HepG2 (cell line): ENCODE measurements at regions not wholly inside any gene's neighbourhood (a gene's known extent, or its start where the extent isn't known, plus 50 kb on each side); places are given as distances from the start of the nearest gene placed in this dataset.

Source experiments
- ATAC-seq: fragments of 200-7000 bp; cut with Tn5 transposase; 3 replicates; pipeline ENCODE4 v1.9.1; 2020; ENCODE audit warnings: mild to moderate bottlenecking, moderate library complexity
- BruUV-seq: library from RNA; stranded (reverse); fragments of 400-500 nt; replicated peaks from 2 replicates; lab custom pipeline; 2021; lab: Mats Ljungman, UMichigan
- CTCF ChIA-PET: fragments of 300-600 bp; formaldehyde crosslinking; extraction: SDS; loops from one replicate; lab custom pipeline; 2021; ENCODE audit warnings: low total read pairs, inconsistent platforms, low intra/inter-chr PET ratio; lab: Yijun Ruan, JAX
- POLR2A ChIA-PET: fragments of 350-600 bp; sonication (Branson Sonifier 250); formaldehyde crosslinking; loops from one replicate; lab custom pipeline; 2020; ENCODE audit warnings: antibody characterized with exemption, inconsistent platforms; lab: Yijun Ruan, JAX
- DNase-seq: peaks from one replicate; pipeline ENCODE4 v3.0.0-alpha.2; 2015; ENCODE audit warnings: low spot score
- FAIRE-seq: peaks from 3 replicates; lab custom pipeline; 2011; peaks lifted over from hg19 to GRCh38; lab: Jason Lieb, UNC
- H2AFZ ChIP-seq: one replicate; pipeline ENCODE4 v1.6.1; 2011; ENCODE audit warnings: low read length, inconsistent platforms
- H3K27ac ChIP-seq: fragments of 300-600 bp; 3 replicates; pipeline ENCODE4 v1.8.0; 2011; ENCODE audit warnings: mixed run types, mild to moderate bottlenecking, mixed read lengths, low read length, inconsistent platforms; ENCODE audit not compliant: insufficient read depth; ENCODE audit errors: extremely low read length
- H3K27me3 ChIP-seq, 2 experiments: fragments of 200-600 bp in 1 of 2; 2 replicates in 1 of 2; 3 replicates in 1 of 2; pipeline versions ENCODE4 v1.6.0 to v1.8.0; 2011; ENCODE audit warnings: low read length in 2 of 2, mild to moderate bottlenecking in 2 of 2, moderate library complexity in 2 of 2, inconsistent platforms in 1 of 2; ENCODE audit not compliant: insufficient read depth in 2 of 2, control insufficient read depth in 1 of 2
- H3K36me3 ChIP-seq, 2 experiments: fragments of 200-600 bp in 1 of 2; replicated peaks in 1 of 2; 2 replicates in 1 of 2; 3 replicates in 1 of 2; pipeline versions ENCODE4 v1.5.1 to v1.8.0; 2011; ENCODE audit warnings: low read length in 2 of 2, inconsistent platforms in 1 of 2; ENCODE audit not compliant: insufficient read depth in 2 of 2, control insufficient read depth in 1 of 2
- H3K4me1 ChIP-seq: 2 replicates; pipeline ENCODE4 v1.5.1; 2012; ENCODE audit warnings: low read length, inconsistent platforms; ENCODE audit not compliant: insufficient read depth
- H3K4me2 ChIP-seq: 2 replicates; pipeline ENCODE4 v1.6.0; 2011; ENCODE audit warnings: low read depth, low read length, inconsistent platforms
- H3K4me3 ChIP-seq, 3 experiments: fragments of 200-600 bp in 1 of 3; sonication (generic), shearing (Covaris generic) in 1 of 3; replicated peaks in 1 of 3; 2 replicates each; pipeline ENCODE4 v1.5.1; 2011 to 2016; ENCODE audit warnings: low read length in 3 of 3, inconsistent platforms in 2 of 3, low read depth in 2 of 3, mild to moderate bottlenecking in 2 of 3, control low read depth in 1 of 3, mixed read lengths in 1 of 3; ENCODE audit not compliant: insufficient read depth in 1 of 3
- H3K79me2 ChIP-seq: one replicate; pipeline ENCODE4 v1.6.1; 2011; ENCODE audit warnings: low read length, inconsistent platforms; ENCODE audit not compliant: insufficient read depth
- H3K9ac ChIP-seq: 2 replicates; pipeline ENCODE4 v1.6.0; 2011; ENCODE audit warnings: mild to moderate bottlenecking, low read depth, low read length, inconsistent platforms; ENCODE audit not compliant: insufficient read depth
- H3K9me3 ChIP-seq: 2 replicates; pipeline ENCODE4 v1.5.1; 2012; ENCODE audit warnings: mild to moderate bottlenecking, low read length
- H4K20me1 ChIP-seq: 2 replicates; pipeline ENCODE4 v1.6.0; 2011; ENCODE audit warnings: inconsistent platforms, mild to moderate bottlenecking, low read length, moderate library complexity; ENCODE audit not compliant: insufficient read depth
- ASH2L ChIP-seq: fragments of 300-600, 200-600 bp; sonication (generic); IDR thresholded peaks from 2 replicates; pipeline ENCODE4 v1.7.0; 2017; ENCODE audit warnings: low read depth, mild to moderate bottlenecking, moderate library complexity, mixed read lengths, low read length; ENCODE audit not compliant: insufficient read length
- ESRRA ChIP-seq: sonication (generic); formaldehyde crosslinking; IDR thresholded peaks from 2 replicates; pipeline ENCODE4 v1.5.1; 2020; ENCODE audit warnings: mild to moderate bottlenecking, low read depth, missing genetic modification reagents
- ETV5 ChIP-seq: IDR thresholded peaks from 2 replicates; pipeline ENCODE4 v1.6.1; 2018; ENCODE audit warnings: missing biosample characterization, missing genetic modification reagents, inconsistent platforms, borderline replicate concordance
- FIP1L1 ChIP-seq: fragments of 200-400 bp; formaldehyde crosslinking; IDR thresholded peaks from 2 replicates; pipeline ENCODE4 v1.6.1; 2018; ENCODE audit warnings: low read depth, mild to moderate bottlenecking, low read length, moderate library complexity, borderline replicate concordance; ENCODE audit not compliant: insufficient read depth
- HBP1 ChIP-seq: IDR thresholded peaks from 2 replicates; pipeline ENCODE4 v1.6.1; 2016; ENCODE audit warnings: low read depth, control low read depth
- IKZF1 ChIP-seq: fragments of 450-650 bp; IDR thresholded peaks from 2 replicates; pipeline ENCODE4 v1.7.1; 2016
- IKZF5 ChIP-seq: IDR thresholded peaks from 2 replicates; pipeline ENCODE4 v1.6.1; 2018; ENCODE audit warnings: missing genetic modification reagents, mild to moderate bottlenecking, missing compliant biosample characterization
- IRX3 ChIP-seq: sonication (generic); formaldehyde crosslinking; IDR thresholded peaks from 2 replicates; pipeline ENCODE4 v1.8.1; 2023; ENCODE audit warnings: mild to moderate bottlenecking, low read depth, missing genetic modification reagents, borderline replicate concordance
- PBX2 ChIP-seq: IDR thresholded peaks from 2 replicates; pipeline ENCODE4 v1.6.1; 2016; ENCODE audit warnings: control low read depth
- POGK ChIP-seq: sonication (generic); formaldehyde crosslinking; conservative IDR thresholded peaks from 2 replicates; pipeline ENCODE4 v1.8.0; 2022; ENCODE audit warnings: mild to moderate bottlenecking, moderate library complexity, missing genetic modification reagents
- POLR2AphosphoS2 ChIP-seq: IDR thresholded peaks from 2 replicates; pipeline ENCODE4 v1.6.1; 2011; ENCODE audit warnings: low read depth, low read length, improper control_type of control experiment
- RAD51 ChIP-seq: fragments of 450-650 bp; IDR thresholded peaks from 2 replicates; pipeline ENCODE4 v1.6.1; 2016; ENCODE audit warnings: borderline replicate concordance
- SMARCC2 ChIP-seq: fragments of 450-650 bp; IDR thresholded peaks from 2 replicates; pipeline ENCODE4 v1.6.1; 2017; ENCODE audit warnings: antibody characterized with exemption, mild to moderate bottlenecking
- ZFP91 ChIP-seq: sonication (generic); formaldehyde crosslinking; IDR thresholded peaks from 2 replicates; pipeline ENCODE4 v1.9.0; 2022; ENCODE audit warnings: missing genetic modification reagents, mild to moderate bottlenecking, borderline replicate concordance
- ZNF629 ChIP-seq: sonication (generic); formaldehyde crosslinking; conservative IDR thresholded peaks from 2 replicates; pipeline ENCODE4 v1.5.0; 2020; ENCODE audit warnings: missing genetic modification reagents
- WGBS: methylation state at CpG from one replicate; pipeline ENCODE4 v1.1.6; 2017; ENCODE audit warnings: low lambda C conversion rate; 5-methylcytosine and 5-hydroxymethylcytosine counted together
- in situ Hi-C: cut with HindIII; loops from 2 replicates; pipeline ENCODE4 v1.10.0; 2017; ENCODE audit warnings: low pct_unique_long_range_greater_than_20kb; ENCODE audit not compliant: extremely low pct_ligation_motif_present
- intact Hi-C: fragments of 100-400 bp; cut with micrococcal nuclease; formaldehyde crosslinking; loops from one replicate; pipeline ENCODE4 v1.10.0; 2022; ENCODE audit not compliant: unreplicated experiment

- H3K9ac ChIP-seq: no peak overlapping the region
- ATAC-seq: no peak
- H3K79me2 ChIP-seq: no peaks in the 10 kb centered on the region
- no peaks in the 10 kb centered on the region for H3K4me1 ChIP-seq
- no peaks in the 10 kb centered on the region for H3K9me3 ChIP-seq
- DNase-seq: no peak
- no peaks in the 10 kb centered on the region for H4K20me1 ChIP-seq
- H3K36me3 ChIP-seq: no peaks in the 10 kb centered on the region
- H3K27ac ChIP-seq: no peak overlapping the region
- no peak for TF ChIP-seq FIP1L1
- TF ChIP-seq POLR2AphosphoS2: no peak
- no peak for TF ChIP-seq ETV5
- no peak for TF ChIP-seq ASH2L
- no peak for TF ChIP-seq RAD51
- no peak for TF ChIP-seq ESRRA (CRISPR knock-in tag)
- no peak for TF ChIP-seq ZNF629 (CRISPR knock-in tag)
- TF ChIP-seq HBP1 (CRISPR knock-in tag): no peak
- no peak for TF ChIP-seq IKZF5 (CRISPR knock-in tag)
- TF ChIP-seq PBX2 (CRISPR knock-in tag): no peak
- no peak for TF ChIP-seq ZFP91 (CRISPR knock-in tag)
- TF ChIP-seq IRX3 (CRISPR knock-in tag): no peak
- no peak for TF ChIP-seq SMARCC2
- no peak for TF ChIP-seq POGK
- no peak for TF ChIP-seq IKZF1
- FAIRE-seq: no peak
- ChIA-PET CTCF (no interaction called here), POLR2A (no interaction called here)
- H3K27me3 ChIP-seq: no peaks in the 10 kb centered on the region
- in situ Hi-C loops: no loop called here
- WGBS: 39% methylated on average over 6 of the region's 6 CpGs
- intact Hi-C loops: no loop called here
- H3K4me3 ChIP-seq: no peak overlapping the region
- BruUV-seq: no TSS peak
- no peak overlapping the region for H3K4me2 ChIP-seq
- no peak overlapping the region for H2AFZ ChIP-seq
These were observed 57.4 kb upstream of the ACBD5 start for GRCh38 chr10:27297844-27298521.
